ENCODE measurements at regions not wholly inside any gene's neighbourhood (a gene's known extent, or its start where the extent isn't known, plus 50 kb on each side); places are given as distances from the start of the nearest gene placed in this dataset.

DNA sequence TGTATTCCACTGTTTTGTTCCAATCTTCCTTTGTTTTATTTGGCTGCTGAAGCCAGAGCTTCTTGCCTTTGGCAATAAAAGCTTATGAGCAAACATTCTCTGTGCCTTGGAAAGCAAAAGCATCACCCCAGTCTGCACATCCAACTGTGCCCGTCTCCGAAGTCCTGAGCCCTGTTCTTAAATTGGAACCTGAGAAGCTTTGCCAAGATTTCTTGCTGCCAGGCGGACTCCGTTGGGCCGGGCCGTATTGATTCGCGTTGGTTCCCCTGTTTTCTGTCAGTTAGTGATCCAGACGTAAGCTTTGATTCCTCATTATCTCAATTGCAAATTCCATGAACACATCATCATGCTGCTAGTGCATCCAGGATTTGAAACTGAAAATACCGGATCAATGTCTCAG, 793.0 kb downstream of the OLFM4 start:
- TF ChIP-seq, protein P1, sequence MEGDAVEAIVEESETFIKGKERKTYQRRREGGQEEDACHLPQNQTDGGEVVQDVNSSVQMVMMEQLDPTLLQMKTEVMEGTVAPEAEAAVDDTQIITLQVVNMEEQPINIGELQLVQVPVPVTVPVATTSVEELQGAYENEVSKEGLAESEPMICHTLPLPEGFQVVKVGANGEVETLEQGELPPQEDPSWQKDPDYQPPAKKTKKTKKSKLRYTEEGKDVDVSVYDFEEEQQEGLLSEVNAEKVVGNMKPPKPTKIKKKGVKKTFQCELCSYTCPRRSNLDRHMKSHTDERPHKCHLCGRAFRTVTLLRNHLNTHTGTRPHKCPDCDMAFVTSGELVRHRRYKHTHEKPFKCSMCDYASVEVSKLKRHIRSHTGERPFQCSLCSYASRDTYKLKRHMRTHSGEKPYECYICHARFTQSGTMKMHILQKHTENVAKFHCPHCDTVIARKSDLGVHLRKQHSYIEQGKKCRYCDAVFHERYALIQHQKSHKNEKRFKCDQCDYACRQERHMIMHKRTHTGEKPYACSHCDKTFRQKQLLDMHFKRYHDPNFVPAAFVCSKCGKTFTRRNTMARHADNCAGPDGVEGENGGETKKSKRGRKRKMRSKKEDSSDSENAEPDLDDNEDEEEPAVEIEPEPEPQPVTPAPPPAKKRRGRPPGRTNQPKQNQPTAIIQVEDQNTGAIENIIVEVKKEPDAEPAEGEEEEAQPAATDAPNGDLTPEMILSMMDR (IDR thresholded peaks at IDR 0.05): no peak
- TF ChIP-seq POLR2AphosphoS5 (IDR thresholded peaks at IDR 0.05) (no peak), POLR2A (IDR thresholded peaks at IDR 0.05) (no peak)
